ENCODE measurements at regions not wholly inside any gene's neighbourhood (a gene's known extent, or its start where the extent isn't known, plus 50 kb on each side); places are given as distances from the start of the nearest gene placed in this dataset.

GRCh38 chr3:5276934-5277333 lies 89.4 kb downstream of the EDEM1 start:
- 85% methylated on average over 8 of the region's 8 CpGs for WGBS
- DNase-seq (ENCODE audit: low spot score), result no peak
- intact Hi-C loops (cut with DNase I), result no loop called here

GRCh38 chr3:5277612-5278236 lies 90.2 kb downstream of the EDEM1 start:
- H3K4me3 ChIP-seq, result no peak overlapping the region
- intact Hi-C loops (cut with DNase I), result no loop called here
- H3K36me3 ChIP-seq, result no peaks in the 10 kb centered on the region
- no peak overlapping the region for H3K27ac ChIP-seq
- TF ChIP-seq CTCF (IDR thresholded peaks at IDR 0.05) (no peak), POLR2AphosphoS5 (IDR thresholded peaks at IDR 0.05) (no peak), POLR2A (IDR thresholded peaks at IDR 0.05) (no peak)
- H3K9me3 ChIP-seq, result no peaks in the 10 kb centered on the region
- no peaks in the 10 kb centered on the region for H3K4me1 ChIP-seq (replicated peaks)
- H3K27me3 ChIP-seq (replicated peaks; ENCODE audit: insufficient read depth), result no peaks in the 10 kb centered on the region
- DNase-seq (ENCODE audit: low spot score), result no peak
- WGBS, result 89% methylated on average over 3 of the region's 3 CpGs

More at GRCh38 chr3:5276934-5277333, 89.4 kb downstream of the EDEM1 start:
- no peak overlapping the region for H3K4me3 ChIP-seq
- no peak for TF ChIP-seq POLR2A (IDR thresholded peaks at IDR 0.05)
- H3K36me3 ChIP-seq, result no peaks in the 10 kb centered on the region
- H3K27ac ChIP-seq, result no peak overlapping the region
- H3K9me3 ChIP-seq, result no peaks in the 10 kb centered on the region
- H3K4me1 ChIP-seq (replicated peaks), result no peaks in the 10 kb centered on the region
- no peaks in the 10 kb centered on the region for H3K27me3 ChIP-seq (replicated peaks; ENCODE audit: insufficient read depth)

GRCh38 chr3:5278666-5279065 lies 91.2 kb downstream of the EDEM1 start:
- no peak for DNase-seq (ENCODE audit: low spot score)
- intact Hi-C loops (cut with DNase I), result no loop called here
- Histone ChIP-seq H3K27ac (no peak overlapping the region), H3K4me1 (replicated peaks) (no peaks in the 10 kb centered on the region), H3K9me3 (no peaks in the 10 kb centered on the region), H3K36me3 (no peaks in the 10 kb centered on the region), H3K4me3 (no peak overlapping the region), H3K27me3 (replicated peaks; ENCODE audit: insufficient read depth) (no peaks in the 10 kb centered on the region)
- TF ChIP-seq POLR2A (IDR thresholded peaks at IDR 0.05), result no peak
- TF ChIP-seq CTCF (IDR thresholded peaks at IDR 0.05), result no peak
- TF ChIP-seq POLR2AphosphoS5 (IDR thresholded peaks at IDR 0.05), result no peak

- H3K36me3 ChIP-seq, result no peaks in the 10 kb centered on the region
- no peak for TF ChIP-seq POLR2AphosphoS5 (IDR thresholded peaks at IDR 0.05)
- no peak for TF ChIP-seq POLR2A (IDR thresholded peaks at IDR 0.05)
- no peak for TF ChIP-seq CTCF (IDR thresholded peaks at IDR 0.05)
- intact Hi-C loops (cut with DNase I), result no loop called here
- WGBS, result 97% methylated on average over 1 of the region's 1 CpG
- no peaks in the 10 kb centered on the region for H3K27me3 ChIP-seq (replicated peaks; ENCODE audit: insufficient read depth)
- no peaks in the 10 kb centered on the region for H3K9me3 ChIP-seq
- H3K4me3 ChIP-seq, result no peak overlapping the region
- no peak for DNase-seq (ENCODE audit: low spot score)
- H3K27ac ChIP-seq, result no peak overlapping the region
- H3K4me1 ChIP-seq (replicated peaks), result no peaks in the 10 kb centered on the region
Measured at GRCh38 chr3:5282703-5283102, 95.2 kb downstream of the EDEM1 start.

GRCh38 chr3:5285439-5285838 lies 97.9 kb downstream of the EDEM1 start:
- no peak overlapping the region for H3K27ac ChIP-seq
- no peaks in the 10 kb centered on the region for H3K27me3 ChIP-seq (replicated peaks; ENCODE audit: insufficient read depth)
- H3K4me3 ChIP-seq, result no peak overlapping the region
- H3K4me1 ChIP-seq (replicated peaks), result no peaks in the 10 kb centered on the region
- no peak for DNase-seq (ENCODE audit: low spot score)
- intact Hi-C loops (cut with DNase I), result no loop called here
- H3K9me3 ChIP-seq, result no peaks in the 10 kb centered on the region
- H3K36me3 ChIP-seq, result no peaks in the 10 kb centered on the region
- TF ChIP-seq POLR2AphosphoS5 (IDR thresholded peaks at IDR 0.05) (no peak), CTCF (IDR thresholded peaks at IDR 0.05) (no peak), POLR2A (IDR thresholded peaks at IDR 0.05) (no peak)

All from prostate gland (tissue), 2 donors.